ENCODE measurements at regions not wholly inside any gene's neighbourhood (a gene's known extent, or its start where the extent isn't known, plus 50 kb on each side); places are given as distances from the start of the nearest gene placed in this dataset.
"Not testable (repeated sequence)": the region's sequence is repeated elsewhere in the genome, so short reads cannot be mapped to it uniquely, and the experiment has no call there.

- not testable (repeated sequence) for DNase-seq (ENCODE audit: low read depth)
Measured at GRCh38 chr12:9308745-9309144, 100.5 kb upstream of the PZP start.

- DNase-seq (ENCODE audit: low read depth): not testable (repeated sequence)
Measured at GRCh38 chr12:9308163-9308562, 100.0 kb upstream of the PZP start.

GRCh38 chr12:9307255-9307654, 99.1 kb upstream of the PZP start:
- DNase-seq (ENCODE audit: low read depth): not testable (repeated sequence)

GRCh38 chr12:9306004-9306403, 97.8 kb upstream of the PZP start:
- DNase-seq (ENCODE audit: low read depth): not testable (repeated sequence)

GRCh38 chr12:9304540-9304939, 96.3 kb upstream of the PZP start:
- not testable (repeated sequence) for DNase-seq (ENCODE audit: low read depth)

GRCh38 chr12:9295872-9296271, 87.7 kb upstream of the PZP start:
- DNase-seq (ENCODE audit: low read depth): not testable (repeated sequence)

- not testable (repeated sequence) for DNase-seq (ENCODE audit: low read depth)
Measured at GRCh38 chr12:9294072-9294620, 86.0 kb upstream of the PZP start.

GRCh38 chr12:9293391-9293790, 85.2 kb upstream of the PZP start:
- not testable (repeated sequence) for DNase-seq (ENCODE audit: low read depth)

GRCh38 chr12:9289984-9290383, 81.8 kb upstream of the PZP start:
- DNase-seq (ENCODE audit: low read depth): not testable (repeated sequence)

GRCh38 chr12:9284724-9285123, 76.5 kb upstream of the PZP start:
- not testable (repeated sequence) for DNase-seq (ENCODE audit: low read depth)

- DNase-seq (ENCODE audit: low read depth): not testable (repeated sequence)
Measured at GRCh38 chr12:9284197-9284596, 76.0 kb upstream of the PZP start.

- peak; percentile 85 for DNase-seq (ENCODE audit: low read depth)
Measured at GRCh38 chr12:9283346-9284095, 75.3 kb upstream of the PZP start.

GRCh38 chr12:9276990-9277389, 68.8 kb upstream of the PZP start:
- no peak for DNase-seq (ENCODE audit: low read depth)

GRCh38 chr12:9273276-9273675, 65.1 kb upstream of the PZP start:
- DNase-seq (ENCODE audit: low read depth): peak; percentile 35

- no peak for DNase-seq (ENCODE audit: low read depth)
Measured at GRCh38 chr12:9271875-9272274, 63.7 kb upstream of the PZP start.

- no peak for DNase-seq (ENCODE audit: low read depth)
Measured at GRCh38 chr12:9264546-9264945, 56.4 kb upstream of the PZP start.

GRCh38 chr12:9260931-9261330, 52.7 kb upstream of the PZP start:
- DNase-seq (ENCODE audit: low read depth): no peak

- DNase-seq (ENCODE audit: low read depth): no peak
Measured at GRCh38 chr12:9258676-9259075, 50.5 kb upstream of the PZP start.

Measured in fibroblast of gingiva (primary cell).